ENCODE measurements at regions not wholly inside any gene's neighbourhood (a gene's known extent, or its start where the extent isn't known, plus 50 kb on each side); places are given as distances from the start of the nearest gene placed in this dataset.
"Not testable (repeated sequence)": the region's sequence is repeated elsewhere in the genome, so short reads cannot be mapped to it uniquely, and the experiment has no call there.

DNA sequence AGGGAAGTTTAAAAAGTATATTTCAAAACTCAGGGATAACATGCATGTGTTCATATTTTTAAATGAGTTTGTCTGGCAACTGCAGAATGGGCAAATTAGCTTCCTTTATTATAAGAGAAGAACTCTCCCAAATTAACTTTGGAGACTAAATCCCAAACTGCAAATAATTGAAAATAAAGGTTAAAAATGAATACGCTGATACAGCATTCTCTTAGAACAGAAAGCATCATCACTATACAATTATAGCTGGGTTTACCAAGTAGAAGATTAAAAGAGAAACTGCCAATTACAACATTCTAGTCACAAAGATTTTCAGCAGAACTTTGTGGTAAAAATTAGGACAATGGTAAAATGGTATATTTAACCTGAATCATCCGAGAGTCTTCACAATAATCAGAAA lies 73.3 kb downstream of the OLFM4 start:
- H3K9me3 ChIP-seq (ENCODE audit: control insufficient read depth in 2 of 2, insufficient read depth in 1 of 2, low read length in 1 of 2): no peaks in the 10 kb centered on the region
- H3K4me3 ChIP-seq (ENCODE audit: low read length in 2 of 2): no peak overlapping the region
- H3K27me3 ChIP-seq (ENCODE audit: control insufficient read depth in 2 of 2, insufficient read depth in 1 of 2, low read length in 1 of 2): no peaks in the 10 kb centered on the region
- H3K4me1 ChIP-seq (ENCODE audit: control insufficient read depth in 2 of 2, insufficient read depth in 2 of 2, low read length in 2 of 2): no peaks in the 10 kb centered on the region
- no peak for DNase-seq (ENCODE audit: low read depth in 6 of 9, low spot score in 9 of 9)
- H3K36me3 ChIP-seq (ENCODE audit: control insufficient read depth in 2 of 2, insufficient read depth in 2 of 2, low read length in 1 of 2): no peaks in the 10 kb centered on the region
- WGBS: 96% methylated on average over 2 of the region's 2 CpGs
- H3K27ac ChIP-seq (ENCODE audit: low read depth in 1 of 2, low read length in 1 of 2): no peak overlapping the region

DNA sequence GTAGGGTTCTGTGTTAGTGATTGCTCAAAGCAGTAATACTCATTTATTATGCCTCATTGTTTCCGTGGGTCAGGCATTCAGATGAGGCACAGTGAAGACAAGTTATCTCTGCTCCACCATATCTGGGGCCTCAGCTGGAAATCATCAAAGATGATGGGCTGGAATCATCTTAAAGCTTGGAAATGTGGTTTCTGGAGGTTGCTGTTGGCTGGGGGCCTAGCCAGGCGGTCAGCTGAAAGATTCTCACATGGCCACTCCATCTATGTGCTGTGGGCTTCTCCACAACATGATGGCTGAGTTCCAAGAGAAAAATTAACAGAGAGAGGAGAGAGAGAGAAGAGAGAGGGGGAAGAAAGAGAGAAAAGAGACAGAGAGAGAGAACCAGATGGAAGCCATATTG lies 75.5 kb downstream of the OLFM4 start:
- WGBS: 91% methylated on average over 2 of the region's 2 CpGs
- DNase-seq (ENCODE audit: low read depth in 6 of 9, low spot score in 9 of 9): no peak
- Histone ChIP-seq H3K27ac (ENCODE audit: low read depth in 1 of 2, low read length in 1 of 2) (no peak overlapping the region), H3K36me3 (ENCODE audit: control insufficient read depth in 2 of 2, insufficient read depth in 2 of 2, low read length in 1 of 2) (no peaks in the 10 kb centered on the region), H3K27me3 (ENCODE audit: control insufficient read depth in 2 of 2, insufficient read depth in 1 of 2, low read length in 1 of 2) (no peaks in the 10 kb centered on the region), H3K4me1 (ENCODE audit: control insufficient read depth in 2 of 2, insufficient read depth in 2 of 2, low read length in 2 of 2) (no peaks in the 10 kb centered on the region), H3K9me3 (ENCODE audit: control insufficient read depth in 2 of 2, insufficient read depth in 1 of 2, low read length in 1 of 2) (no peaks in the 10 kb centered on the region), H3K4me3 (ENCODE audit: low read length in 2 of 2) (no peak overlapping the region)

DNA sequence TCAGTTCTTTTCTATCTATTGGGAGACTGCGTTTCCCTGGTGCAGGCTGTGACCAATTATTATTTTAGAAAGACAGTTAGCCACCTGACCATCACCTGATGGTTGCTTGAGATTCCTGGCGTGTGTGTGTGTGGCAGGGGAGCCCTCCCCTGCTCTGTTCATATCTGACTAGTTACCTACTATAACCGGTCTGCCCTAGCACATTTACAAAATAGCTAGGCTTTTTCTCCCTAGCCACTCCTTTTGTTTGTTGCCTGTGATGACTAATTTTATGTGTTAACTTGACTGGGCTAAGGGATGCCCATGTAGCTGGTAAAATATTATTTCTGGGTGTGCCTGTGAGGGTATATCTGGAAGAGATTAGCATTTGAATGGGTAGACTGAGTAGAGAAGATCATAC lies 76.9 kb downstream of the OLFM4 start:
- WGBS: 92% methylated on average over 3 of the region's 3 CpGs
- no peaks in the 10 kb centered on the region for H3K9me3 ChIP-seq (ENCODE audit: control insufficient read depth in 2 of 2, insufficient read depth in 1 of 2, low read length in 1 of 2)
- H3K4me1 ChIP-seq (ENCODE audit: control insufficient read depth in 2 of 2, insufficient read depth in 2 of 2, low read length in 2 of 2): no peaks in the 10 kb centered on the region
- H3K36me3 ChIP-seq (ENCODE audit: control insufficient read depth in 2 of 2, insufficient read depth in 2 of 2, low read length in 1 of 2): no peaks in the 10 kb centered on the region
- no peak for DNase-seq (ENCODE audit: low read depth in 6 of 9, low spot score in 9 of 9)
- no peaks in the 10 kb centered on the region for H3K27me3 ChIP-seq (ENCODE audit: control insufficient read depth in 2 of 2, insufficient read depth in 1 of 2, low read length in 1 of 2)
- H3K27ac ChIP-seq (ENCODE audit: low read depth in 1 of 2, low read length in 1 of 2): no peak overlapping the region
- no peak overlapping the region for H3K4me3 ChIP-seq (ENCODE audit: low read length in 2 of 2)

DNA sequence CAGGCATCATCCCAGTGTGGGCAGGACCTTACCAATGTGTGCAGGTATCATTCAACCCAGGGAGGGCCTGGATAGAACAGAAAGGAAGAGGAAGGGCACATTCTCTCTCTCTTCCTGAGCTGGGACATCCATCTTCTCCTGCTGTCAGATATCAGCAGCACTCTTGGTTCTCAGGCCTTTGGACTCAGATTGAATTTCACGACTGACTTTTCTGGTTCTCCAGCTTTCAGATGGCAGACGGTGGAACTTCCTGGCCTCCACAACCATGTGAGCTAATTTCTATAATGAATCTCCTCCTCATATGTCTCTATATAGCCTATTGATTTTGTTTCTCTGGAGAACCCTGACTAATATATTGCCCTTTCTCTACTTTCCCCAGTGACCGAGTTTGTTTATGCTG lies 77.3 kb downstream of the OLFM4 start:
- WGBS: 91% methylated on average over 3 of the region's 3 CpGs
- DNase-seq (ENCODE audit: low read depth in 6 of 9, low spot score in 9 of 9): no peak
- no peaks in the 10 kb centered on the region for H3K36me3 ChIP-seq (ENCODE audit: control insufficient read depth in 2 of 2, insufficient read depth in 2 of 2, low read length in 1 of 2)

DNA sequence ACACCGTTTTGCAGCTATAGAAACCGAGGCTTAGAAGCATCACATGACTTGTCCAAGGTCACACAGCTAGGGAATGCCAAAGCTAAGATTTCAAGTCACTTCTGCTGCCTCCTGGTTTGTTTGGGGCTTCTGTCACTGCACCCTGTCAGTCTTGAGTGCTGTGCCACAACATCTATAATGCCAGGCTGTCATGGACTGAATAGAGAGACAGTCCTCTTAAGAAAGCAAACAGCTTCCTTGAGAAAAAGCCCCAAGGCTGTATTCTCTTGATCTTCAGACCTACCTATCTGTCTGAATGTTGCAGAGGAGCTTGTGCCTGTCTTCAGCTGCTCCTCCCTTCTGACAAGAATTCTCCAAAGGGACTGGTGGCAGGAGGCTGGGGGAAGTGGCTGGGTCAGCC lies 81.6 kb downstream of the OLFM4 start:
- WGBS: 83% methylated on average over 2 of the region's 2 CpGs
- no peak for DNase-seq (ENCODE audit: low read depth in 6 of 9, low spot score in 9 of 9)
- Histone ChIP-seq H3K9me3 (ENCODE audit: control insufficient read depth in 2 of 2, insufficient read depth in 1 of 2, low read length in 1 of 2) (no peaks in the 10 kb centered on the region), H3K27me3 (ENCODE audit: control insufficient read depth in 2 of 2, insufficient read depth in 1 of 2, low read length in 1 of 2) (no peaks in the 10 kb centered on the region), H3K36me3 (ENCODE audit: control insufficient read depth in 2 of 2, insufficient read depth in 2 of 2, low read length in 1 of 2) (no peaks in the 10 kb centered on the region), H3K27ac (ENCODE audit: low read depth in 1 of 2, low read length in 1 of 2) (no peak overlapping the region), H3K4me1 (ENCODE audit: control insufficient read depth in 2 of 2, insufficient read depth in 2 of 2, low read length in 2 of 2) (no peaks in the 10 kb centered on the region), H3K4me3 (ENCODE audit: low read length in 2 of 2) (no peak overlapping the region)

More for the DNA sequence above, 77.3 kb downstream of the OLFM4 start:
- no peak overlapping the region for H3K4me3 ChIP-seq (ENCODE audit: low read length in 2 of 2)
- no peaks in the 10 kb centered on the region for H3K9me3 ChIP-seq (ENCODE audit: control insufficient read depth in 2 of 2, insufficient read depth in 1 of 2, low read length in 1 of 2)
- H3K27ac ChIP-seq (ENCODE audit: low read depth in 1 of 2, low read length in 1 of 2): no peak overlapping the region
- H3K4me1 ChIP-seq (ENCODE audit: control insufficient read depth in 2 of 2, insufficient read depth in 2 of 2, low read length in 2 of 2): no peaks in the 10 kb centered on the region
- no peaks in the 10 kb centered on the region for H3K27me3 ChIP-seq (ENCODE audit: control insufficient read depth in 2 of 2, insufficient read depth in 1 of 2, low read length in 1 of 2)

DNA sequence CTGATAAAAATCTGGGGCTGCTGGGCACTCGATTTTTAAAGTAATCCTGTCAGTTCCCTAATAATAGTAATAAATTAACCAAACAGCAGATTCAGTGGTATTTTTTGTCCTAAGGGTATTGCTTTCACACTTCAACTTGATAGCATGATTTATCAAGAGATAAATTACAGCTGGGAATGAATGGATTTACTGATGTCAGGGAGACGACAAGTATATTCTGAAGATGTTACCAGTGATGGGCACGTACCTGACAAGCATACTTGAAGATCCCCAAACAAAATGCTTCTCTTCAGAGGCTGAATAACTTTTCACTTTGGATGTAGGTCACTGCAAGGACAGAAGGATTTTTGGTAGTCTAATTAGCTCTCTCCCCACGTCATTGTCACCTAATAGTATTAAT lies 82.0 kb downstream of the OLFM4 start:
- Histone ChIP-seq H3K27me3 (ENCODE audit: control insufficient read depth in 2 of 2, insufficient read depth in 1 of 2, low read length in 1 of 2) (no peaks in the 10 kb centered on the region), H3K4me1 (ENCODE audit: control insufficient read depth in 2 of 2, insufficient read depth in 2 of 2, low read length in 2 of 2) (no peaks in the 10 kb centered on the region), H3K36me3 (ENCODE audit: control insufficient read depth in 2 of 2, insufficient read depth in 2 of 2, low read length in 1 of 2) (no peaks in the 10 kb centered on the region), H3K27ac (ENCODE audit: low read depth in 1 of 2, low read length in 1 of 2) (no peak overlapping the region), H3K4me3 (ENCODE audit: low read length in 2 of 2) (no peak overlapping the region), H3K9me3 (ENCODE audit: control insufficient read depth in 2 of 2, insufficient read depth in 1 of 2, low read length in 1 of 2) (no peaks in the 10 kb centered on the region)
- DNase-seq (ENCODE audit: low read depth in 6 of 9, low spot score in 9 of 9): no peak
- WGBS: 86% methylated on average over 4 of the region's 4 CpGs

DNA sequence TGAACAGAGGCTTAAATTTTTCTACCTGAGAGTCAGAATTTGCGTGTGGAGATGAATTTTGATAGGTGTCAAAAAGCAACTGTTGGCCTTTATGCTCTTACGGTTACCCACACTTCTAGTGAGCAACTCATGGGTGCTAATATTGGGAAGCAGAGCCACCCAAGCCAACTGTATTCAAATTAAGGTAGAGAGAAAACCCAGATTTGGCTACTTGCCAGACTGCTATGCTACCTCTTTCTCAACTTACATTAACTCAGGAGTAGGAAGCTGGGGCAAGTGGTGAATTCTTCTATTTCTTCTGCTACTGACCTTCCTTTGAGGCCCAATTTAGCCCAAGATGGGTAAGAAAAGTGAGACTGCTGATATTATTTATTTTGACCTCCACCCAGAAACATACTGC lies 83.9 kb downstream of the OLFM4 start:
- Histone ChIP-seq H3K4me3 (ENCODE audit: low read length in 2 of 2) (no peak overlapping the region), H3K36me3 (ENCODE audit: control insufficient read depth in 2 of 2, insufficient read depth in 2 of 2, low read length in 1 of 2) (no peaks in the 10 kb centered on the region), H3K27ac (ENCODE audit: low read depth in 1 of 2, low read length in 1 of 2) (no peak overlapping the region), H3K27me3 (ENCODE audit: control insufficient read depth in 2 of 2, insufficient read depth in 1 of 2, low read length in 1 of 2) (no peaks in the 10 kb centered on the region), H3K9me3 (ENCODE audit: control insufficient read depth in 2 of 2, insufficient read depth in 1 of 2, low read length in 1 of 2) (no peaks in the 10 kb centered on the region), H3K4me1 (ENCODE audit: control insufficient read depth in 2 of 2, insufficient read depth in 2 of 2, low read length in 2 of 2) (no peaks in the 10 kb centered on the region)
- 92% methylated on average over 2 of the region's 2 CpGs for WGBS
- no peak for DNase-seq (ENCODE audit: low read depth in 6 of 9, low spot score in 9 of 9)

DNA sequence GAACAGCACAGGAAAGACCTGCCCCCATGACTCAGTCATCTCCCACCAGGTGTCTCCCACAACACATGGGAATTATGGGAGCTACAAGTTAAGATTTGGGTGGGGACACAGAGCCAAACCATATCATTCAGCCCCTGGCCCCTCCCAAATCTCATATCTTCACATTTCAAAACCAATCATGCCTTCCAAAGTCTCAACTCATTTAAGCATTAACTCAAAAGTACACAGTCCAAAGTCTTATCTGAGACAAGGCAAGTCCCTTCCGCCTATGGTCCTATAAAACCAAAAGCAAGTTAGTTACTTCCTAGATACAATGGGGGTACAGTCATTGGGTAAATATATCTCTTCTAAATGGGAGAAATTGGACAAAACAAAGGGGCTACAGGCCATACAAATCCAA lies 88.4 kb downstream of the OLFM4 start:
- H3K4me3 ChIP-seq (ENCODE audit: low read length in 2 of 2); H3K9me3 ChIP-seq (ENCODE audit: control insufficient read depth in 2 of 2, insufficient read depth in 1 of 2, low read length in 1 of 2); H3K27me3 ChIP-seq (ENCODE audit: control insufficient read depth in 2 of 2, insufficient read depth in 1 of 2, low read length in 1 of 2); DNase-seq (ENCODE audit: low read depth in 6 of 9, low spot score in 9 of 9); H3K36me3 ChIP-seq (ENCODE audit: control insufficient read depth in 2 of 2, insufficient read depth in 2 of 2, low read length in 1 of 2); H3K4me1 ChIP-seq (ENCODE audit: control insufficient read depth in 2 of 2, insufficient read depth in 2 of 2, low read length in 2 of 2); H3K27ac ChIP-seq (ENCODE audit: low read depth in 1 of 2, low read length in 1 of 2): not testable (repeated sequence)
- WGBS: 45% methylated on average over 1 of the region's 1 CpG

DNA sequence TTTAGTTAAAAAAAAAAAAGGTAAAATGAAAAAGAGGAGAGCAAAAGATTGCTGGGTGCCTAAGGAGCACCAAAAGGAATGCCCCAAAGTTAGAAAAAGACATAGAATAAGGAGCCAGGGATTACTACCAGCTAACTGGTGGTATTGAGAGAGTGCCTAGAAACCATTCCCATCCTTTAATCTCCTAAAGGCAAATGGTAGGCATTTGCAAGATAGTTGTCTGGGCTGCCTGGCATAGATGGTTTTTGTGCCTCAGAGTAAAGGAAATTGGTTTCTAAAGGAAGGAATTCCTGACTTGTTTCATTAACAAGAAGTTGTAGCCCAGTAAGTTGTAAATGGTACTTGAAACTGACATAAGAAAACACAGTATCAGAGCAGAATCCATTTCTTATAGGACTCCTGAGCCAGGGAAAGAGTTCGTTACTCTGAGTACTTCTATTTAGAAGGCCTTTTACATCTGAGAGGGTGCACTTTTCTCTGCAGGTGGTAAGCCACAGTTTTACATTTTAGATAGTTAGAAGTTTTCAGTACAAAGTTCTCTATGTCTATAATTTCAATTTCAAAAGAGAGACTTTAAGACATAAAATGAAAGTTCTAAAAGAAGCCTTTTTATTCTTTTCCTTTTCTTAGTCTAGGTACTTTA lies 92.6 kb downstream of the OLFM4 start:
- H3K4me3 ChIP-seq (ENCODE audit: low read length in 2 of 2): no peak overlapping the region
- DNase-seq (ENCODE audit: low read depth in 6 of 9, low spot score in 9 of 9): no peak
- H3K9me3 ChIP-seq (ENCODE audit: control insufficient read depth in 2 of 2, insufficient read depth in 1 of 2, low read length in 1 of 2): no peaks in the 10 kb centered on the region
- H3K27me3 ChIP-seq (ENCODE audit: control insufficient read depth in 2 of 2, insufficient read depth in 1 of 2, low read length in 1 of 2): no peaks in the 10 kb centered on the region
- WGBS: 94% methylated on average over 1 of the region's 1 CpG
- no peak overlapping the region for H3K27ac ChIP-seq (ENCODE audit: low read depth in 1 of 2, low read length in 1 of 2)
- no peaks in the 10 kb centered on the region for H3K4me1 ChIP-seq (ENCODE audit: control insufficient read depth in 2 of 2, insufficient read depth in 2 of 2, low read length in 2 of 2)
- no peaks in the 10 kb centered on the region for H3K36me3 ChIP-seq (ENCODE audit: control insufficient read depth in 2 of 2, insufficient read depth in 2 of 2, low read length in 1 of 2)

DNA sequence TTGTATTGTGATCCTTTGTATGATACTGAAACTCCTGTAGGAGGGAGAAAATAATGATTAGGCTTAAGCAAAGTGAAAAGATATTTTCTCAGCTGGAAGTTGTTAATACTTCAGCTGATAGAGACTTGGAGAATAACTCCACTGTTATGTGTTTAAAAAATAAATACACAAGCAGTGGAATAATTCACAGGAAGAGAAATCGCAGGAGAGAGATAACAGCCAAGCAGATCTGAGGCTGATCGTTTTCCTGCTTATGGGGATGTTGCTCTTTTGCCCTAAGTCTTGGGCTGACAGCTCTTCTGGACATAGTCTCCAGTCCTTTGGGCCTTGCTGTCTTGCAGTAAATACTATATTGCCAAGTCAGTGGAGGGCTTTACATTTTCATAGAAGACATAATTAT lies 93.3 kb downstream of the OLFM4 start:
- Histone ChIP-seq H3K27me3 (ENCODE audit: control insufficient read depth in 2 of 2, insufficient read depth in 1 of 2, low read length in 1 of 2) (no peaks in the 10 kb centered on the region), H3K4me3 (ENCODE audit: low read length in 2 of 2) (no peak overlapping the region), H3K4me1 (ENCODE audit: control insufficient read depth in 2 of 2, insufficient read depth in 2 of 2, low read length in 2 of 2) (no peaks in the 10 kb centered on the region), H3K27ac (ENCODE audit: low read depth in 1 of 2, low read length in 1 of 2) (no peak overlapping the region), H3K36me3 (ENCODE audit: control insufficient read depth in 2 of 2, insufficient read depth in 2 of 2, low read length in 1 of 2) (no peaks in the 10 kb centered on the region), H3K9me3 (ENCODE audit: control insufficient read depth in 2 of 2, insufficient read depth in 1 of 2, low read length in 1 of 2) (no peaks in the 10 kb centered on the region)
- 88% methylated on average over 2 of the region's 2 CpGs for WGBS
- DNase-seq (ENCODE audit: low read depth in 6 of 9, low spot score in 9 of 9): no peak
